H1 (cell line): ENCODE measurements at regions not wholly inside any gene's neighbourhood (a gene's known extent, or its start where the extent isn't known, plus 50 kb on each side); places are given as distances from the start of the nearest gene placed in this dataset.

Experiments
- CTCF ChIA-PET: fragments of 300-600 bp; sonication (Branson Sonifier 250); formaldehyde crosslinking; loops from one replicate; lab custom pipeline; 2021; ENCODE audit not compliant: partially characterized antibody; lab: Charles Lee
- POLR2A ChIA-PET: fragments of 300-600 bp; sonication (Branson Sonifier 250); formaldehyde crosslinking; loops from one replicate; lab custom pipeline; 2021; ENCODE audit warnings: inconsistent platforms; ENCODE audit not compliant: partially characterized antibody; lab: Charles Lee
- DNase-seq, 2 experiments: peaks; one replicate each; pipeline versions ENCODE4 v3.0.0 to v3.0.0-alpha.2; 2010 to 2022; ENCODE audit warnings: low spot score in 2 of 2, low read depth in 1 of 2, mixed read lengths in 1 of 2
- FAIRE-seq: peaks from 2 replicates; lab custom pipeline; 2011; peaks lifted over from hg19 to GRCh38; lab: Jason Lieb, UNC
- H2AFZ ChIP-seq: 2 replicates; pipeline ENCODE4 v1.8.1; 2012; ENCODE audit warnings: low read length, inconsistent platforms
- H2AK5ac ChIP-seq: 2 replicates; pipeline ENCODE4 v1.6.1; 2013; ENCODE audit warnings: low read depth, low read length
- H2BK120ac ChIP-seq: replicated peaks from 2 replicates; pipeline ENCODE3; 2013; ENCODE audit warnings: low read depth, low read length, inconsistent platforms
- H2BK12ac ChIP-seq: 2 replicates; pipeline ENCODE4 v1.6.1; 2013; ENCODE audit warnings: low read depth, low read length
- H2BK15ac ChIP-seq: 2 replicates; pipeline ENCODE4 v1.6.1; 2013; ENCODE audit warnings: low read length
- H2BK20ac ChIP-seq: 2 replicates; pipeline ENCODE4 v1.6.1; 2013; ENCODE audit warnings: low read length
- H2BK5ac ChIP-seq: 2 replicates; pipeline ENCODE4 v1.6.1; 2013; ENCODE audit warnings: low read depth, low read length
- H3K14ac ChIP-seq: 2 replicates; pipeline ENCODE4 v1.6.1; 2013; ENCODE audit warnings: inconsistent platforms; ENCODE audit not compliant: insufficient read length
- H3K18ac ChIP-seq: 2 replicates; pipeline ENCODE4 v1.6.1; 2013; ENCODE audit warnings: low read length; ENCODE audit errors: extremely low read depth
- H3K23ac ChIP-seq: 2 replicates; pipeline ENCODE4 v1.6.1; 2013; ENCODE audit warnings: inconsistent platforms; ENCODE audit not compliant: insufficient read length
- H3K23me2 ChIP-seq: 2 replicates; pipeline ENCODE4 v1.6.1; 2013; ENCODE audit warnings: low read depth, low read length
- H3K27ac ChIP-seq: 2 replicates; pipeline ENCODE4 v1.6.1; 2011; ENCODE audit warnings: low read depth, low read length, inconsistent platforms
- H3K27me3 ChIP-seq, 4 experiments: replicated peaks in 1 of 4; 1 replicate in 1 of 4; 2 replicates in 3 of 4; pipeline versions ENCODE4 v1.6.1 to v1.8.1; 2011 to 2013; ENCODE audit warnings: low read length in 3 of 4, mild to moderate bottlenecking in 3 of 4, inconsistent platforms in 2 of 4, mixed read lengths in 2 of 4, moderate library complexity in 1 of 4; ENCODE audit not compliant: control insufficient read depth in 3 of 4, insufficient read depth in 3 of 4; ENCODE audit errors: extremely low read depth in 1 of 4
- H3K36me3 ChIP-seq, 4 experiments: 2 replicates each; pipeline versions ENCODE4 v1.6.1 to v1.8.1; 2011 to 2013; ENCODE audit warnings: mild to moderate bottlenecking in 4 of 4, low read length in 3 of 4, moderate library complexity in 2 of 4, control low read depth in 1 of 4, inconsistent platforms in 1 of 4; ENCODE audit not compliant: insufficient read depth in 4 of 4, control insufficient read depth in 2 of 4
- H3K4ac ChIP-seq: replicated peaks from 2 replicates; pipeline ENCODE3; 2013; ENCODE audit warnings: low read length, low read depth, mixed read lengths, inconsistent platforms; ENCODE audit not compliant: insufficient read length
- H3K4me1 ChIP-seq, 4 experiments: replicated peaks in 1 of 4; 1 replicate in 1 of 4; 2 replicates in 3 of 4; pipeline versions ENCODE4 v1.6.1 to v1.8.1; 2011 to 2013; ENCODE audit warnings: low read length in 3 of 4, inconsistent platforms in 2 of 4, mixed read lengths in 1 of 4; ENCODE audit not compliant: insufficient read depth in 4 of 4, control insufficient read depth in 3 of 4
- H3K4me2 ChIP-seq, 2 experiments: 2 replicates each; pipeline versions ENCODE4 v1.6.1 to v1.8.1; 2011 to 2013; ENCODE audit warnings: low read depth in 2 of 2, low read length in 2 of 2, control low read depth in 1 of 2, inconsistent platforms in 1 of 2, mild to moderate bottlenecking in 1 of 2; ENCODE audit not compliant: insufficient read depth in 1 of 2
- H3K4me3 ChIP-seq, 4 experiments: fragments of 200-600, 300-600 bp in 1 of 4; sonication (generic), shearing (Covaris generic), sonication (Bioruptor Twin) in 1 of 4; 2 replicates each; pipeline versions ENCODE4 v1.5.1 to v1.8.1; 2011 to 2016; ENCODE audit warnings: low read length in 4 of 4, low read depth in 3 of 4, control low read depth in 2 of 4, inconsistent platforms in 2 of 4, mild to moderate bottlenecking in 2 of 4, mixed read lengths in 1 of 4, moderate library complexity in 1 of 4; ENCODE audit not compliant: insufficient read depth in 2 of 4; ENCODE audit errors: extremely low read depth in 1 of 4
- H3K56ac ChIP-seq: replicated peaks from 2 replicates; pipeline ENCODE3; 2013; ENCODE audit warnings: low read depth, mild to moderate bottlenecking, mixed read lengths, low read length, inconsistent platforms; ENCODE audit not compliant: insufficient read length
- H3K79me1 ChIP-seq: 2 replicates; pipeline ENCODE4 v1.6.1; 2013; ENCODE audit warnings: low read depth, low read length, control low read depth
- H3K79me2 ChIP-seq, 2 experiments: 2 replicates each; pipeline versions ENCODE4 v1.6.1 to v1.8.1; 2012 to 2013; ENCODE audit warnings: low read length in 2 of 2, mild to moderate bottlenecking in 2 of 2, inconsistent platforms in 1 of 2; ENCODE audit not compliant: insufficient read depth in 2 of 2, control insufficient read depth in 1 of 2
- H3K9ac ChIP-seq, 4 experiments: replicated peaks in 1 of 4; 1 replicate in 1 of 4; 2 replicates in 3 of 4; pipeline versions ENCODE4 v1.6.1 to v1.8.1; 2011 to 2013; ENCODE audit warnings: low read depth in 3 of 4, low read length in 3 of 4, control low read depth in 2 of 4, mild to moderate bottlenecking in 2 of 4, moderate library complexity in 2 of 4, inconsistent platforms in 1 of 4; ENCODE audit errors: extremely low read depth in 1 of 4
- H3K9me3 ChIP-seq, 2 experiments: 2 replicates each; pipeline versions ENCODE4 v1.6.1 to v1.8.1; 2012 to 2013; ENCODE audit warnings: mild to moderate bottlenecking in 2 of 2, moderate library complexity in 2 of 2, control low read depth in 1 of 2, inconsistent platforms in 1 of 2, low read depth in 1 of 2, low read length in 1 of 2, mixed read lengths in 1 of 2; ENCODE audit not compliant: insufficient read depth in 2 of 2
- H4K20me1 ChIP-seq, 2 experiments: replicated peaks in 1 of 2; 2 replicates each; pipeline versions ENCODE3 to v1.8.1; 2011 to 2013; ENCODE audit warnings: inconsistent platforms in 2 of 2, low read length in 2 of 2, mild to moderate bottlenecking in 1 of 2; ENCODE audit not compliant: insufficient read depth in 2 of 2, control insufficient read depth in 1 of 2
- H4K5ac ChIP-seq: 2 replicates; pipeline ENCODE4 v1.6.1; 2013; ENCODE audit warnings: low read length, low read depth, mixed read lengths, inconsistent platforms; ENCODE audit not compliant: insufficient read length
- H4K8ac ChIP-seq: 2 replicates; pipeline ENCODE4 v1.8.0; 2013; ENCODE audit warnings: mild to moderate bottlenecking, moderate library complexity, low read length, inconsistent platforms; ENCODE audit not compliant: insufficient read depth; ENCODE audit errors: extremely low read depth
- H4K91ac ChIP-seq: replicated peaks from 2 replicates; pipeline ENCODE3; 2013; ENCODE audit warnings: low read length, mixed read lengths, inconsistent platforms; ENCODE audit not compliant: insufficient read length
- CHD1 ChIP-seq: IDR thresholded peaks from 2 replicates; pipeline ENCODE4 v1.6.1; 2012; ENCODE audit warnings: low read depth, low read length, improper control_type of control experiment
- CREB1 ChIP-seq: IDR thresholded peaks from 2 replicates; pipeline ENCODE4 v1.6.1; 2012; ENCODE audit warnings: inconsistent platforms
- GABPA ChIP-seq: IDR thresholded peaks from 2 replicates; pipeline ENCODE4 v1.6.1; 2011; ENCODE audit warnings: mild to moderate bottlenecking, low read length, moderate library complexity, borderline replicate concordance; ENCODE audit not compliant: insufficient read depth
- JUN ChIP-seq: IDR thresholded peaks from 2 replicates; pipeline ENCODE4 v1.6.1; 2011; ENCODE audit warnings: low read depth, mild to moderate bottlenecking, improper control_type of control experiment, low read length
- KDM1A ChIP-seq: fragments of 200-600, 300-600 bp; sonication (generic); IDR thresholded peaks from 2 replicates; pipeline ENCODE4 v1.7.1; 2016; ENCODE audit warnings: mild to moderate bottlenecking, low read length, borderline replicate concordance
- KDM4A ChIP-seq: IDR thresholded peaks from one replicate; pipeline ENCODE4 v1.7.1; 2012; ENCODE audit warnings: low read depth, mild to moderate bottlenecking, moderate library complexity, low read length, inconsistent platforms; ENCODE audit not compliant: severe bottlenecking
- POLR2A ChIP-seq, 2 experiments: IDR thresholded peaks; 1 replicate in 1 of 2; 2 replicates in 1 of 2; pipeline ENCODE4 v1.6.1; 2011; ENCODE audit warnings: low read depth in 2 of 2, low read length in 2 of 2, mild to moderate bottlenecking in 2 of 2; ENCODE audit errors: control extremely low read depth in 1 of 2
- RXRA ChIP-seq: IDR thresholded peaks from 2 replicates; pipeline ENCODE4 v1.6.1; 2011; ENCODE audit warnings: low read depth, mild to moderate bottlenecking, low read length, moderate library complexity; ENCODE audit not compliant: insufficient read depth
- SIRT6 ChIP-seq: IDR thresholded peaks from one replicate; pipeline ENCODE4 v1.7.1; 2012; ENCODE audit warnings: low read length, inconsistent platforms
- SP4 ChIP-seq: IDR thresholded peaks from 2 replicates; pipeline ENCODE4 v1.6.1; 2012; ENCODE audit warnings: low read length, inconsistent platforms
- SUZ12 ChIP-seq: fragments of 200-600 bp; sonication (generic); IDR thresholded peaks from 2 replicates; pipeline ENCODE4 v1.6.1; 2012; ENCODE audit warnings: mild to moderate bottlenecking, inconsistent platforms, low read length, moderate library complexity, mixed read lengths
- TAF1 ChIP-seq: IDR thresholded peaks from 2 replicates; pipeline ENCODE4 v1.6.1; 2011; ENCODE audit warnings: mild to moderate bottlenecking, low read depth, low read length
- TBP ChIP-seq: IDR thresholded peaks from 2 replicates; pipeline ENCODE4 v1.6.1; 2011; ENCODE audit warnings: low read depth, low read length, improper control_type of control experiment
- WGBS, 2 experiments: shearing (Covaris generic) in 1 of 2; methylation state at CpG; one replicate each; pipeline versions ENCODE4 v1.1.6 to v1.1.7; 2013 to 2015; ENCODE audit warnings: low lambda C conversion rate in 2 of 2, mixed read lengths in 2 of 2, inconsistent platforms in 1 of 2, low coverage in 1 of 2, missing lambda C conversion rate in 1 of 2; ENCODE audit not compliant: insufficient replicate concordance in 2 of 2, insufficient coverage in 1 of 2, insufficient read length in 1 of 2; ENCODE audit errors: extremely low coverage in 1 of 2, missing lambda C conversion rate in 1 of 2; 5-methylcytosine and 5-hydroxymethylcytosine counted together
- TF ChIP-seq, protein P1 (sequence below): IDR thresholded peaks from 2 replicates; pipeline ENCODE4 v1.6.1; 2012; ENCODE audit warnings: inconsistent platforms
- TF ChIP-seq, protein P2 (sequence below): IDR thresholded peaks from 2 replicates; pipeline ENCODE4 v1.6.1; 2012; ENCODE audit warnings: inconsistent platforms

DNA sequence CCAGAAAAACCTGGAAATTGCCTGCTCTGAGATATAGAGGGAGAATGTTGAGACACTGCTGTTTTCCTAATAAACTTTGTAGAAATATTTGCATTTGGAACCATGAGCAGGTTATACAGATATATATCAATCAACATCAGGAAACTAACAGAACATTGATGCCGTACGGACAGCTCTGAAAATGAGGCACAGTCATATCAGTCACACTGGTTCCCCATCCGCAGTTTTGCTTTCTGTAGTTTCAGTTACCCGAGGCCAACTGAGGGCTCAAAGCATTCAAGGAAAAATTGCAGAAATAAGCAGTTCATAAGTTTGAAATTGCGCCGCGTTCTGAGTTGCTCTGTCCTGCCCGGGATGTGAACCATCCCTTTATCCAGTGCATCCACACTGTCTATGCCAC is 137.9 kb downstream of the KLF6 start:
- Histone ChIP-seq H3K4me3 (no peak overlapping the region), H3K79me1 (no peaks in the 10 kb centered on the region)
- POLR2A ChIA-PET: no interaction called here

More for the DNA sequence above, 137.9 kb downstream of the KLF6 start:
- H3K4me2 ChIP-seq: no peak overlapping the region
- H3K36me3 ChIP-seq: no peaks in the 10 kb centered on the region
- no peak overlapping the region for H2BK15ac ChIP-seq
- H2AK5ac ChIP-seq: no peak overlapping the region
- no peak overlapping the region for H4K91ac ChIP-seq
- no peak overlapping the region for H3K14ac ChIP-seq
- H2BK120ac ChIP-seq: no peak overlapping the region
- no peak overlapping the region for H2BK5ac ChIP-seq
- no peak overlapping the region for H3K56ac ChIP-seq
- H3K4ac ChIP-seq: no peak overlapping the region
- no peaks in the 10 kb centered on the region for H3K79me2 ChIP-seq
- no peak overlapping the region for H3K23ac ChIP-seq
- WGBS, 2 experiments: 95% methylated on average over 8 of the region's 8 CpGs; no CpG with 5 or more reads in 1 of the 2 experiments
- no peaks in the 10 kb centered on the region; the same call in 1 of the 2 replicates for H3K23me2 ChIP-seq
- H3K9me3 ChIP-seq: no peaks in the 10 kb centered on the region
- H3K9ac ChIP-seq: no peak overlapping the region
- no peaks in the 10 kb centered on the region for H3K27me3 ChIP-seq
- no peak overlapping the region for H2BK20ac ChIP-seq
- H4K20me1 ChIP-seq: peaks cover 0 to 2% of the 10 kb centered on the region in 2 experiments
- H4K5ac ChIP-seq: no peak overlapping the region
- H3K27ac ChIP-seq: no peak overlapping the region
- CTCF ChIA-PET: no interaction called here
- no peak overlapping the region for H3K18ac ChIP-seq
- no peak for FAIRE-seq
- DNase-seq: no peak
- H2BK12ac ChIP-seq: no peak overlapping the region
- H3K4me1 ChIP-seq: peaks cover 0 to 8% (median 2%) of the 10 kb centered on the region in 4 experiments; a peak in 3 of 7 replicates
- TF ChIP-seq GABPA (no peak), SP4 (no peak), POLR2A (IDR thresholded peaks at IDR 0.05; ENCODE audit: control extremely low read depth in 1 of 2, low read depth in 2 of 2, low read length in 2 of 2) (no peak), TBP (no peak), CHD1 (no peak), TAF1 (no peak), SIRT6 (no peak), CREB1 (no peak), SUZ12 (no peak), JUN (no peak), KDM1A (no peak), KDM4A (no peak), RXRA (no peak)
- TF ChIP-seq, protein P1, sequence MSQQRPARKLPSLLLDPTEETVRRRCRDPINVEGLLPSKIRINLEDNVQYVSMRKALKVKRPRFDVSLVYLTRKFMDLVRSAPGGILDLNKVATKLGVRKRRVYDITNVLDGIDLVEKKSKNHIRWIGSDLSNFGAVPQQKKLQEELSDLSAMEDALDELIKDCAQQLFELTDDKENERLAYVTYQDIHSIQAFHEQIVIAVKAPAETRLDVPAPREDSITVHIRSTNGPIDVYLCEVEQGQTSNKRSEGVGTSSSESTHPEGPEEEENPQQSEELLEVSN: no peak
- TF ChIP-seq, protein P2, sequence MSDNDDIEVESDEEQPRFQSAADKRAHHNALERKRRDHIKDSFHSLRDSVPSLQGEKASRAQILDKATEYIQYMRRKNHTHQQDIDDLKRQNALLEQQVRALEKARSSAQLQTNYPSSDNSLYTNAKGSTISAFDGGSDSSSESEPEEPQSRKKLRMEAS: no peak
- H4K8ac ChIP-seq: no peak overlapping the region
- H2AFZ ChIP-seq: no peak overlapping the region
